Stimulated activated CD8-positive, alpha-beta memory T cell treated with anti-CD3 and anti-CD28 coated beads, Interleukin-2, amount 100 ng/mL, for 48 hours (primary cell): ENCODE measurements at regions not wholly inside any gene's neighbourhood (a gene's known extent, or its start where the extent isn't known, plus 50 kb on each side); places are given as distances from the start of the nearest gene placed in this dataset.
A peak's percentile ranks its signal among the peaks of the same experiment; 100 is the strongest.
"Not testable (repeated sequence)": the region's sequence is repeated elsewhere in the genome, so short reads cannot be mapped to it uniquely, and the experiment has no call there.

Experiments used
- DNase-seq, 2 donors: peaks; one replicate each; pipeline ENCODE4 v3.0.0-alpha.2; 2020; ENCODE audit warnings: low read depth in 2 of 2

DNA sequence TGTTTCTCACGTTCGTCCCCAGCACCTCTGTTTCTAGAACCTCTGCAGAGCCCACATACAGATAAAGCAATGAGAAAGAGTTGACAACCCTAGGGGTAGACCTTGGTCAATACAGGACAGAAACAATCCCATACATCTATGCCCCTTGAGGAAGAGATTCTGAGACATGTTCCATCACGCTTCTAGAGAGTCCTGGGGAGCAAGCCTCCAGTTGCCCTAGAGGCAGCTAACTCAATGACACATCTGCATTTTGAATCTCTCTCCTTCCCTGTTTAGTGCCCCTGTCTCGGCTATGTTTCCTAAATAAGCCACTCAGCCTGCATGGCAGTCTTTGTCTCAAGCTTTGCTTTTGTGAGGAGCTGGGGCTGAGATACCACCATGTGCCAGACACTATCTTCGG lies 435.3 kb downstream of the CD83 start:
- DNase-seq = no peak

DNA sequence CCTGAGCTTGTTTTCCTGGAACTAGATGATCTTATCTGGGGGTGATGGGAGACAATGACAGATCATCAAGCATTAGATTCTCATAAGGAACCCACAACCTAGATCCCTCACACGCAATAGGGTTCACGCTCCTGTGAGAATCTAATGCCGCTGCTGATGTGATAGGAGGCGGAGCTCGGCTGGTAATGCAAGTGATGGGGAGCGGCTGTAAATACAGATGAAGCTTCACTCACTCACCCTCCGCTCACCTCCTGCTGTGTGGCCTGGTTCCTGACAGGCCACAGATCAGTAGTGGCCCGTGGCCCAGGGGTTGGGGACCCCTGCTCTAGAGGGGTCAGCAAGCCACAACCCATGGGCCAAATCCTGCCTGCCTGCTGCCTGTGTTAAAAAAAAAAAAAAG lies 435.9 kb downstream of the CD83 start:
- DNase-seq = no peak

- no peak for DNase-seq
These were observed 438.2 kb downstream of the CD83 start for GRCh38 chr6:14555804-14556203.

GRCh38 chr6:14559746-14560536 lies 442.4 kb downstream of the CD83 start:
- DNase-seq = no peak

DNA sequence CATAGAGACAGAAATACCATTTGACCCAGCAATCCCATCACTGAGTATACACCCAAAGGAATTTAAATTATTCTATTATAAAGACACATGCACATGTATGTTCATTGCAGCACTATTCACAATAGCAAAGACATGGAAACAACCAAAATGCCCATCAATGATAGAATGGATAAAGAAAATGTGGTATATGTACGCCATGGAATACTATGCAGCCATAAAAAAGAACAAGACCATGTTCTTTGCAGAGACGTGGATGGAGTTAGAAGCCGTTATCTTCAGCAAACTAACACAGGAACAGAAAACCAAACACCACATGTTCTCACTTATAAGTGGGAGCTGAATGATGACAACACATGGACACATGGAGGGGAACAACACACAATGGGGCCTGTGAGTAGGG lies 444.0 kb downstream of the CD83 start:
- DNase-seq = not testable (repeated sequence)

- no peak for DNase-seq
These were observed 450.3 kb downstream of the CD83 start for GRCh38 chr6:14567842-14568241.

DNA sequence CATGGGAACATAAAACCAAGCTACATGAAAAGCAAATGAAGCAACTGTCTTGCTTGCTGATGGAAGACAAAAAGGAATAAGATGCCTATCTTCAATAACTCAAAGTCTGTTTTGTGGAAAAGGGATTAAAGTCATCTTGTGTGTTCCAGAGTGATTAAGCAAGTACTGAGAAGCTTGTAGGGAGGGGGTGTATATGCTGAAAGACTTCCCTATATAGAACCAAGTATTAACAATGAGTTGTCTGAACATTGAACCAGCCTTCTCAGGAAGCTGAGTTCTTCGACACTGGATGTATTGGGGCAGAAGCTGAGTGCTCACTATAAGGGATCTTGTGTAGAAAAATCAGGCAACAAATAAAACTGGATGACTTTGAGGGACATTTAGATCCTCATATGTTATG lies 451.8 kb downstream of the CD83 start:
- no peak for DNase-seq

DNA sequence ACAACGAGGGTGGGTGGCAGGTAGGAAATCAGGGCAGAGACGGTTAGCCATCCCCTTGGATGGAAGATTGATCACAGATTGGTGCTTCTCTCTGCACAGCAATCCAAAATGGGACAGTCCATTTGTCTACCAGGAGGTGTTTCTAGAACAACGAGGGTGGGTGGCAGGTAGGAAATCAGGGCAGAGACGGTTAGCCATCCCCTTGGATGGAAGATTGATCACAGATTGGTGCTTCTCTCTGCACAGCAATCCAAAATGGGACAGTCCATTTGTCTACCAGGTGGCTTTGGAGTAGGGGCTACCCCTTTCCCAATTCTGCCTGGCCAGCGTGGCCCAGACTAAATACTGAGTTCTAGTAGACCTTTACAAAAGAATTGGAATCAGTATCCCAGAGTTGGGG lies 452.3 kb downstream of the CD83 start:
- DNase-seq = not testable (repeated sequence)

DNA sequence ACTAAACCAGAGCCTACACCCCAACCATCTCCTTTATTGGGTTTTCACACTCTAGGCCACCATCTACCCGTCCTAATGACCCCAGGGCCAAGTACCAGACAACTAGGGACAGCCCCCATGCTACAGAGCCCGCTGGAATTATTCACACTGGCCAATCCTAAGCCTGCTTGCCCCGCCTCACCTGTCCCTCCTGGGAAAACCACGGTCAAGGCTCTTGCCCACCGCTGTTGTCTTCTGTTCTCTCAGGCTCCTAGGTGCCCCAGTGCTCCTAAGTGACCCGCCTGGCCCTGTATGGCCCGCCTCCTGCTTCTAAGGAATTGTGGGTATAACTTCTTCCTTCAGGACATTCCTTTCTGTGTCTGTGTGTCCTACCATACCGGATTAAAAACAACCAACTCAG lies 453.4 kb downstream of the CD83 start:
- no peak for DNase-seq

DNA sequence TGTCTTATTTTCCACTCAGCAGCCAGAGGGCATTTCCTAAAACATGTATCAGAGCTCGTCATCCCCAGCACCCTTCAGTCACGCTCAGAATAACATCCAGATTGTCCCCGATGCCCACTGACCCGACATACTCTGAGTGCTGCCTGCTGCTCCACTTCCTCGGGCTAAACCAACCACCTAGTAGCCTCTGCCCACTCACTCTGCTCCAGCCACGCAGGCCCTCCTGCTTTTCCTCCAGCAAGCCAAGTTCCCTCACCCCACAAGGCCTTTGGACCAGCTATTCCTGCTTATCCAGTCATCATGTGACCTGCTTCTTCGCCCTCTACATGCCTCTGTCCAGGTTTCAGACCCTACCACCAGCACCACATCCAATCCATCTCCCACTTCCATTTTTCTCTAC lies 454.2 kb downstream of the CD83 start:
- no peak for DNase-seq

DNA sequence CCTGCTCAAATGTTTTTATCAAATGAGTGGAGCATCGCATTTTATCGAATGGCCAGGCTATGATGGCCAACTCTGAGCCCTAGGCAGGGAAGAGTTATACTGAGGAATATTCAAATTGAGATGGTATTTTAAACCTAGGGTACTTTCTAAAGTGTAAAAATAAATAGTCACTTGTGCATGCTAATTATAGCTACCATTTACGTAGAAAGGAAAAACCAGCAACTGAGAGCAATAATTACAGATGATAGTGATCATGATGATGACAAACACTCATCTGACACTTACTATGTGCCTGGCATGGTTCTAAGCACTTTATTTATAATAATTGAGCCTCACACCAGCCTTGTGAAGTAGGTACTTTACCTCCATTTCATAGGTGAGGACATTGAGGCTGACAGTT lies 455.7 kb downstream of the CD83 start:
- DNase-seq = no peak

- no peak for DNase-seq
These were observed 456.2 kb downstream of the CD83 start for GRCh38 chr6:14573703-14574290.

- DNase-seq = no peak
These were observed 458.4 kb downstream of the CD83 start for GRCh38 chr6:14575961-14576360.

DNA sequence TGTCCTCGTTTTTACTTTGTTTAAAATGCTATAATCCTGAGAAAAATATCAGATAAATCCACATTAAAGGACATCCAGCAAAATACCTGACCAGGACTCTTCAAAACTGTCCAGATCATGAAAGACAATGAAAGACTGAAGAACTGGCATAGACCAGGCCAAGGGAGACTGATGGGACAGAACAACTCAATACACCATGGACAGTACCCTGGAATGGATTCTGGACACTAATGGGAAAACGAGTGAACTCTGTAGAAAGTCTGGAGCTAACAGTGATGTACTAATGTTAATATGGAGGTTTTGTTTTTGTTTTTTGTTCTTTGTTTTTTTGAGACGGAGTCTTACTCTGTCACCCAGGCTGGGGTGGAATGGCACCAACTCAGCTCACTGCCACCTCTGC lies 461.4 kb downstream of the CD83 start:
- DNase-seq = no peak

DNA sequence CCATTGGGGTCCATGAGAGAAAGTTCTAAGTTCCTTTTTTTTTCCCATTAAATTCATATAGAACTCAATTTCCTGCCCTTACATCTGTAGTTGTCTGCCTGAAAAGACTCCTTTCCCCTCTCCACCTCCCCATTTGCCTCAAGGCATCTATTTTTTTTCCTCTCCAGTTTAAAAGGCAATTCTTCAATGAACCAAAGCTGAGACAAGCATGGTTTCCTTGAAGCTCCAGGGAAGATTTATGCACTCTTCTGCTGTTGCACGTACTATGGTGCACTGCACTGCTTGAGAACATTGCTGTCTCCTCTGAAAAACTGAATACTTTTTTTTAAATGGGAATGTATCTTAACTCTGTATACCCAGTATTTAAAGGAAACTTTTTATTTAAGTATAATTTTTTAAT lies 465.2 kb downstream of the CD83 start:
- DNase-seq = no peak

DNA sequence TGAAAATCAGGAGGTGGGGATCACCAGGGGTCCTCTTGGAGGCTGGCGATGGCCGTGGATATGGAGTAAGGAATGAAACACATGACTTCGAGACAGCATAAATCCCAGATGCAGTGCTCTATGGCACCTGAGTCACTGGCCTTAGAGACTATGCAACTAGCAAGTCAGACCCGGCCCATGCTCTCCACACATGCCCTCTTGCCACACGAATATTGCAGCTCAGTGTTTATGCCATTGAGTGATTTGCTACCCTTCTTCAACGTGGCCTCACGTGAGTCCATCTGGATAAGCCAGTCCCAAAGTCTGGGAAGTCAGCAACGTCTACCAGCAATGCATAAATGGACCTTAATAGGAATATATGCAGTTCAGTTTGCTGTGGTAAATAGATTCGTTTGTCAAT lies 466.3 kb downstream of the CD83 start:
- DNase-seq = no peak

GRCh38 chr6:14584450-14584849 lies 466.9 kb downstream of the CD83 start:
- no peak for DNase-seq

DNA sequence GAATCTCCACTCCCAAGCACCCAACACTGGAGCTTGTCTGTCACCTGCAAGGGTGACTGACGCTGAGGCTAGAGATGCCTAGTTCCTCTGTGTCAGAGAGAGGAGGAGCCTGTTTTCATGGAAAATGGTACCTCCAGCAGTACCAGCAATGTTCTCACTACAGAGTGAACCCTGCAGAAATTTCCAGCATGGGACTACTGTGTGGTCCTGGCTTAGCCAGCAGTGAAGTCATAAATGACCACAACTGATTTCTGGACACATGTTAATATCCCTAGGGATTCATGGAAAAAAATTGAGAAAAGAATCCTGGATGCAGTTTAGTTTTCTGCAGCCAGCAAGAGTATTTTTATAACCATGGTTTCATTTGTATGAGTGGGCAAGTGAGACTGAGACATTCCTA lies 468.1 kb downstream of the CD83 start:
- no peak for DNase-seq

GRCh38 chr6:14589175-14589574 lies 471.6 kb downstream of the CD83 start:
- DNase-seq = no peak

DNA sequence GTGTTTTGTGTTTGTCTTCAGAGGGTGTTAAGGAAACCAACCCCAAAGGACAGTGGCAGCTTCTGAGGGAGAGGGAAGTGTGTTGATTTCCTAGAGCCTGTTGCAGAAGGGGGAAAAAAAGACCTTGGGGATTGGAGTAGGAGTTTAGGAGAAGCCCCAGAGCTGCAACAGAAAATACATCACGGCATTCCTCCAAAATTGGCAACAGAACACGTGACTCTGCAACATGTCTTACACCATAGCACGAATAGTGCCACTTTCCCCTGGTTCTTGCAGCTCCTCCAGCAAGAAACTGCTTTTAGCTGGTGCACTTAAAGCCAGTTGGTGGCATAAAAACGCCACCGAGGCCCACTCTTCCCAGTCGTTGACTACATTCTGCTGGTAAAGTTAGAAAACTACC lies 473.0 kb downstream of the CD83 start:
- DNase-seq = no peak

DNA sequence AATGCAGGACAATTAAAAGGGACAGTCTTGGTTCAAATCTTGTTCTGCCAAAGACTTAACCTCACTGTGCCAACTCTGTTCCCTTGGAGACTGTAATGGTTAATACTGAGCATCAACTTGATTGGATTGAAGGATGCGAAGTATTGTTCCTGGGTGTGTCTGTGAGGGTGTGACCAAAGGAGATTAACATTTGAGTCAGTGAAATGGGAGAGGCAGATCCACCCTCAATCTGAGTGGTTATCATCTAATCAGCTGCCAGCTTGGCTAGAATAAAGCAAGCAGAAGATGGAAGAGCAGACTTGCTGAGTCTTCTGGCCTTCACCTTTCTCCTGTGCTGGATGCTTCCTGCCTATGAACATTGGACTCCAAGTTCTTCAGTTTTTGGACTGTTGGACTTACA lies 474.4 kb downstream of the CD83 start:
- DNase-seq = no peak

- DNase-seq = no peak
These were observed 475.7 kb downstream of the CD83 start for GRCh38 chr6:14593286-14593685.

DNA sequence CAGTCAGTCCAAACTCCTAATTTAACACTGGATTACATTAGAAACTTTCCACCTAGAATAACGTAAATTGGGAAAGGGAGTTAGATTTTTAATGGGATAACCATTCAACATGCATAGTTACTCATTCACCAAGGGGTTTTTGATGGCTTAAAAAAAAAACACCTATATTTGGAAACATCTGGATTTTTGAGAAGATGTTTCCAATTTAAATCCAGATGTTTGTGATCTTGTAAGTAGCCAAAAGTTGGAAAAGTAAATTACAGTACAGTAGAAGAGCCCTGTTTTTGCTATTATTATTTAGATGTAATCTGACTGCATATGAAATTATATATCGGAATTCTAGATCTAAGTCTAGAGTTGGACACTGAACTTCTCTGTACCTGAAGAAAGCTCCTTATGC lies 478.2 kb downstream of the CD83 start:
- no peak for DNase-seq

- peak in 1 of 2 donors; percentile 2 for DNase-seq
These were observed 478.8 kb downstream of the CD83 start for GRCh38 chr6:14596410-14596809.
